IPS-15b (cell line): ENCODE measurements at regions not wholly inside any gene's neighbourhood (a gene's known extent, or its start where the extent isn't known, plus 50 kb on each side); places are given as distances from the start of the nearest gene placed in this dataset.

Experiments used
- H3K27me3 ChIP-seq: one replicate; pipeline ENCODE4 v1.6.1; 2013; ENCODE audit warnings: low read length; ENCODE audit not compliant: control insufficient read depth, insufficient read depth
- H3K36me3 ChIP-seq: one replicate; pipeline ENCODE4 v1.6.1; 2013; ENCODE audit warnings: low read length; ENCODE audit not compliant: control insufficient read depth, insufficient read depth
- H3K4me1 ChIP-seq: one replicate; pipeline ENCODE4 v1.6.1; 2013; ENCODE audit warnings: mild to moderate bottlenecking, low read length; ENCODE audit not compliant: control insufficient read depth, insufficient read depth
- H3K4me3 ChIP-seq: one replicate; pipeline ENCODE4 v1.5.1; 2013; ENCODE audit warnings: low read depth, low read length
- H3K9ac ChIP-seq: one replicate; pipeline ENCODE4 v1.6.1; 2013; ENCODE audit warnings: low read depth, mild to moderate bottlenecking, low read length
- H3K9me3 ChIP-seq: one replicate; pipeline ENCODE4 v1.6.1; 2013; ENCODE audit warnings: mild to moderate bottlenecking, low read length; ENCODE audit not compliant: control insufficient read depth, insufficient read depth

DNA sequence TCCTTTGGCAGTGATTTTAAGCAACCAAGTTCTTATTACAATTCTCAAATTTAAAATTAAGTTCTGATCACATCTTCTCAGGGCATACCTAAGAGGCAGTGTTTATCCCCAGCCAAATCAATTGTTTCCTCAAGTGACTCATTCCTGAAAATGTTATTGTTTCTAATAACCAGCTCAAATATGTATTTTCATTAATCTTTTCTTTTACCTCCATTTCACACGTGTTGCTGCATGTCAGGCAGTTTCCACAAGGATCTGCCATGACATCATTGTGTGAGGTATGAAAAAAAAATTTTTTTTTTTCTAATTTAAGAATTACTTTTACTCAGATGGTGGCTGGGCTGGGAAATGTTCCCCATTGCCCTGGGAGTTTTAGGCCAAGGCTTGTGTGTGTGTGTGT, 113.0 kb upstream of the NTRK2 start:
- H3K4me3 ChIP-seq, result no peak overlapping the region
- H3K9ac ChIP-seq, result no peak overlapping the region
- H3K4me1 ChIP-seq, result peaks cover 4% of the 10 kb centered on the region
- H3K36me3 ChIP-seq, result no peaks in the 10 kb centered on the region
- no peaks in the 10 kb centered on the region for H3K27me3 ChIP-seq
- no peaks in the 10 kb centered on the region for H3K9me3 ChIP-seq

DNA sequence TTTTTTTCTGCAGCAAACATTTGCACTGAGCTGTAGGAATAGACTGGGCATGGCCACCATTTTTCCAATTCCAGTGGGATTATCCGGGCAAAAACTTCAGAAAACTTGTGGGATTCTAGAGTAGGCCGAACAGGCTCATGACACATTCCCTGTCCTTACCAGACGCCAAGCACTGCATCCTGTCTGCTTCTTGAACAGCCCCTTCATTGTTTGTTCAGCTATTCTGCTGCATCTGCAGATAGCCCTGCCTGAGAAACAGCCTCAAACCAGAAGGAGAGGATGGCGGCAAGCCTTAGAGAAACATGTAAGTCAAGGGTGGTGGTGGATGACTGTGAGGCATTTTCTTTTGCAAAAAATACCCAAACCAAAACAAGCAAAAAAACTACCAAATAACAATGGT, 111.8 kb upstream of the NTRK2 start:
- no peaks in the 10 kb centered on the region for H3K27me3 ChIP-seq
- H3K4me1 ChIP-seq, result peaks cover 4% of the 10 kb centered on the region
- H3K36me3 ChIP-seq, result no peaks in the 10 kb centered on the region
- H3K4me3 ChIP-seq, result no peak overlapping the region
- no peak overlapping the region for H3K9ac ChIP-seq
- H3K9me3 ChIP-seq, result no peaks in the 10 kb centered on the region

DNA sequence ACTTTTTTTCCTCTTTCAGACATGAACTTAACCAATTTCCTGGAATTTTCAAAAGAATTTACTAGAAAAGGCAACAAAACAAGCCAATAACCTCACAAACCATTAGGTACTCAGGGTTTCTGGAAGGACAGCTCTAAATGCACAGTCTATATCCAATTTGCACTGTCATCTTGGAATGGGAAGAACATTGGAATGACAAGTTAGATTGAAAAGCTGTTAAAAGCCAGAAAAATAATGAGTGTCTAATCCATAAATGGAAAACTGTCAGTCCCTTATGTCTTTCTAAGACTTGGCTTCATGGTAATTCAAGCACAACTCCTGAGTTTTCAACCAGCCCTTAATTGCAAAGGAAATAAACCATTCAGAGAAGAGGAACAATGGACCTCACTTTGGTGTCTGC, 105.8 kb upstream of the NTRK2 start:
- H3K9me3 ChIP-seq, result no peaks in the 10 kb centered on the region
- H3K9ac ChIP-seq, result no peak overlapping the region
- peaks cover 2% of the 10 kb centered on the region for H3K4me1 ChIP-seq
- H3K4me3 ChIP-seq, result no peak overlapping the region
- no peaks in the 10 kb centered on the region for H3K36me3 ChIP-seq
- no peaks in the 10 kb centered on the region for H3K27me3 ChIP-seq

DNA sequence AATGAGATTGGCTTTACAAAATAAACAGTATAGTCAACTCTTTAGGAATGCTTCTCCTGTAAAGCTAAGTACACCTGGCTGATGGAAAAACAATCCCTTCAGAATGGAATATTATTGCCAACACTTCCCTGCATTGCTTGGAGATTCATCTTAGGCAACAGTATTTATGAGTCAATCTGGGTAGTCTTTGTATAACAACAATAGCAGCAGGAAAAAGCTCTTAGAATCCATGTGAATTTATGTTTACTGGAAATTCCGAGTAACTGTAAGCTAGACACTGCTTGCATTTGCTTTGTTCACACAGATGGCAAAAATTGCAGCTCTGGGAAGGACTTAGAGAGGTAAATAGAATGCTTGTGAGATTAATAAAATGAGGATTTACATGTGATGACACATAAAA, 101.7 kb upstream of the NTRK2 start:
- H3K27me3 ChIP-seq, result peaks cover 14% of the 10 kb centered on the region
- H3K4me1 ChIP-seq, result peaks cover 1% of the 10 kb centered on the region
- H3K9ac ChIP-seq, result no peak overlapping the region
- no peak overlapping the region for H3K4me3 ChIP-seq
- no peaks in the 10 kb centered on the region for H3K36me3 ChIP-seq
- H3K9me3 ChIP-seq, result no peaks in the 10 kb centered on the region

DNA sequence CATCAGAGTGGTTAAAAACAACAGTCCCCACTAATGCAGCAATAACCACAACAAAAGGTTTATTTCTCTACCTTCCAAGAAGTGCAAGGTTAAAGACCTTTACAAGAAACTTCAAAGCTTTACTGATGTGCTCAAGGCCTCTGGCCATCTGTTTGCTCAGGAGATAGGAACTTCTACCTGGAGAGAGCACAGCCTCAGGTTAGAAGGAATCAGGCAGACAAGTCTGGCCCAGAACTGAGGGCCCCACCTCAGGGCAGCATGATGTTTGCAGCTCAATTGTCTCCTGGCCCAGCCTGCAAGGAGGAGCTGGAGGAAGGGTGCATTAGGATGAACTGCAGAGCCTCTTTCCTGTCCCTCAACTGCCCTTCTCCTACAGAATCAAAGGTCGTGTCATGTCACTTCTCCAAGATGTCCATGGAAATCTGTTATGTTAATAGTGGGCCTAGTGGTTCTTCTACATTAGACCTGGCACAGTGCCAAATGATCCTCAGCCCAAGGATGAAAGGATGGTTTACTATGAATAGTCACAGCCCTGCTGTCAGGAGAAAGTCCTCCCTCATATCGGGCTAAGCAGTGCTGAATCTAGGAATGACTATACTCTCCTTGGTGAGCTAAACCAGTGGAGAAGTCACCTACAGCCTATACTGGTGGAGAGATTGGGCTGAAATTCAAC, 98.9 kb upstream of the NTRK2 start:
- H3K4me1 ChIP-seq, result peaks cover 16% of the 10 kb centered on the region
- no peaks in the 10 kb centered on the region for H3K9me3 ChIP-seq
- peaks cover 14% of the 10 kb centered on the region for H3K27me3 ChIP-seq
- no peak overlapping the region for H3K4me3 ChIP-seq
- H3K9ac ChIP-seq, result no peak overlapping the region
- no peaks in the 10 kb centered on the region for H3K36me3 ChIP-seq

DNA sequence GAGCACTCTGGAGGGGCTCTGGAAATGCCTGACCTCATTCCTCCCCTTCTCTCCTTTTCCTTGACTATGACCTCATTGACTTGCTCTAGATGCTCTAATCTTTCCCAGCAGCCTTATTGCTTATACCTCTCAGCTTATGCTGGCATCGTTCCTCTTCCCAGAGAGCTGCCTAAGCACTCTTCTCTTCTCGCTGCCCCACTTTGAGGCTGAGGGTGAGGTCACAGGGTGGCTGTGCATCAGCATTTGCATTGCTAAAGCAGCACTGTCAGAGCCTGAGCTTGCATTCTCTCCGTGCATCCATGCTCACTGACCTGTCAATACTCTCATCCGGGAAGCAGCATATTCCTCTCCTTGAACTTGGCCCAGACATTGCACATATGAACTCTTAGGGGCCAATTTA, 96.4 kb upstream of the NTRK2 start:
- Histone ChIP-seq H3K4me1 (peaks cover 16% of the 10 kb centered on the region), H3K27me3 (peaks cover 14% of the 10 kb centered on the region), H3K9ac (no peak overlapping the region), H3K9me3 (no peaks in the 10 kb centered on the region), H3K36me3 (no peaks in the 10 kb centered on the region), H3K4me3 (no peak overlapping the region)

DNA sequence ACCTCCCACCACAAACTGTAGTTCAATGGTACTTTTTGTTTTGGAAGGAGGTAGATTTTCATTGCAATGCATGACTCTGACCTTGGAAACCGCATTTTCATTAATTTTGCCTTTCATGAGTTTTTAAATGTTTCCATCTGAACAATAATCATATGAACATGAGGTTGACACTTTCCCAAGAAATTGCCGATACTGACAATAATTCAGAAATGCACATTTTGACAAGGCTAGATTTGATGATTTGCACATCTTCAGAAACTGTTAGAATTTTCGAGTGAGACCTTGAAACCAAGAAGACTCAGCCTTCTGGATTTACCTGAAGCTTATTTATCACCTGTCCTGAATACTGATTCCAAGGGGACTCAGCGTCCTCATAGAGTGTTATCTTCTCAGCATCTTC, 93.8 kb upstream of the NTRK2 start:
- Histone ChIP-seq H3K4me1 (peaks cover 16% of the 10 kb centered on the region), H3K36me3 (no peaks in the 10 kb centered on the region), H3K4me3 (no peak overlapping the region), H3K9ac (no peak overlapping the region), H3K27me3 (peaks cover 11% of the 10 kb centered on the region), H3K9me3 (no peaks in the 10 kb centered on the region)

DNA sequence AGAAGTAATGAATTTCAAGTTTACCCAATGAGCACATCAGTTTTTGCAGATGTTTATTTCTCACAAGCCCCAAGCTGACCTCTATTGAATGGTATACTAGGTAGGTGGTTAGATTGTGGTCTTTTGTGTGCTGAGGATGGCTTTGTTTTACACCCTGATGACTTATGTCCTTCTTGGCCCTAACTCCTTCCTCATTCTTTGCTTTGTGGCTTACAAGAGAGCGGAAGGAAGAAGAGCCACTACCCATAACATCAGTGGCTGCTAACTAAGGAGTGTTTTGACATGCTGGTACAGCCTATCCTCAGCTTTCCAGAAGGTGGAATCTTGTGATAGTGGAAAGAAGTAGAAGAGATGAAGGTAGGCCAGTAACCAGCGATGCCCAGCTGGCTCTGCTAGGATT, 85.7 kb upstream of the NTRK2 start:
- H3K27me3 ChIP-seq, result no peaks in the 10 kb centered on the region
- no peaks in the 10 kb centered on the region for H3K4me1 ChIP-seq
- no peak overlapping the region for H3K4me3 ChIP-seq
- no peaks in the 10 kb centered on the region for H3K36me3 ChIP-seq
- no peak overlapping the region for H3K9ac ChIP-seq
- no peaks in the 10 kb centered on the region for H3K9me3 ChIP-seq

DNA sequence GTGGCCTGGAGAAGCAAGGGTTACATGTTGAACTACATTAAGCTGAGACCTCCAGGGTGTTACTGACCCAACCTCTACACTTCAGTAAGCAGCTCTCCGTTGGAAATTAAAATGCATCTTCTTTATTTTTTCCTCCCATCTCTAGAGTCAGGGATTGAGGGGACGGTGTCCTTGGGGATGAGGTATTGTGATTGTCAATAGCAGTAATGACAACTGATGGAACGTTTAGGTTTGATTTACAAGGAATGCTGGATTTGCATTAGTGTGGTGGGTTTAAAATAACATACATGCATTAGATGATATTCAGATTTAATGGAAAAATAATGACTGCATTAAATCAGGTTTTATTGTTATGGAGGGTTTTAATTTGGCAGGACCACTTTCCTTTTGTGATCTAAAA, 82.9 kb upstream of the NTRK2 start:
- no peaks in the 10 kb centered on the region for H3K4me1 ChIP-seq
- H3K4me3 ChIP-seq, result no peak overlapping the region
- H3K9me3 ChIP-seq, result no peaks in the 10 kb centered on the region
- no peak overlapping the region for H3K9ac ChIP-seq
- no peaks in the 10 kb centered on the region for H3K36me3 ChIP-seq
- no peaks in the 10 kb centered on the region for H3K27me3 ChIP-seq

DNA sequence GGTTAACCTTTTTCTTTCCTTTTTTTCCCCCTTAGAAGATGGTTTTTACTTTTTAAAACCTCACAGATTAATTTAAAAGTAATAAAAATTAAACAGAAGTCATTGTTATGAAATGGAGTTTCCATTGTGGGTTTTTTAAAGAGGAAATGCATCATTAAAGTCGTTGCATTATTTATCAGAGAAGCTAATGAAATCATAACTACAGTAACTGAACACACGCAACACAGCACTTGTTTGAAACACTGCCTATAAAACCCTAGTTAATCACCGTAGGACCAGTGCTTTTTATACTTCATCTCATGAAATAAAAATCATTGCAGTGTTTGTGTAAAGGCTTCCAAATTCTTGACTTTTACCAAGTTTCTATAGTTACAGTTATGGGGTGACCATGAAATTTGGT, 82.4 kb upstream of the NTRK2 start:
- no peaks in the 10 kb centered on the region for H3K9me3 ChIP-seq
- no peaks in the 10 kb centered on the region for H3K27me3 ChIP-seq
- H3K4me3 ChIP-seq, result no peak overlapping the region
- H3K36me3 ChIP-seq, result no peaks in the 10 kb centered on the region
- no peak overlapping the region for H3K9ac ChIP-seq
- H3K4me1 ChIP-seq, result no peaks in the 10 kb centered on the region

DNA sequence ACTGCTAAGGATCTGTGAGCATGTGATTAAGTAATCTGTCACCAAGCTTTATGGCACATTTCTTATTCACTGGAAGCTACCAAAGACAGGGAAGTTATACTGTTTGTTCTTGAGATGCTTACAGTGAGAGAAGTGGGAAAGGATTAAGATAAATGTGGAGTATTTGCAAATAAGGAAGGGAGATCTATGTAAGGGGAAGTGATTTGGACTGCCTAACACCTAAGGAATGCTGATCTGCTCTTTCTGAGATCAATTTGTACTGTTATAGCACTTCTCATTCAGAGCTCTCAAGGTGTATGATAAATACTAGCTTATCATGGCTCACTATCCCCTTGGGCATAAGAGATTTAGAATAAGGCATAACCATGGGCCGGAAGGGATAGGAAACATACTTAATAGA, 80.0 kb upstream of the NTRK2 start:
- no peak overlapping the region for H3K4me3 ChIP-seq
- no peak overlapping the region for H3K9ac ChIP-seq
- no peaks in the 10 kb centered on the region for H3K36me3 ChIP-seq
- H3K27me3 ChIP-seq, result no peaks in the 10 kb centered on the region
- H3K4me1 ChIP-seq, result no peaks in the 10 kb centered on the region
- no peaks in the 10 kb centered on the region for H3K9me3 ChIP-seq

DNA sequence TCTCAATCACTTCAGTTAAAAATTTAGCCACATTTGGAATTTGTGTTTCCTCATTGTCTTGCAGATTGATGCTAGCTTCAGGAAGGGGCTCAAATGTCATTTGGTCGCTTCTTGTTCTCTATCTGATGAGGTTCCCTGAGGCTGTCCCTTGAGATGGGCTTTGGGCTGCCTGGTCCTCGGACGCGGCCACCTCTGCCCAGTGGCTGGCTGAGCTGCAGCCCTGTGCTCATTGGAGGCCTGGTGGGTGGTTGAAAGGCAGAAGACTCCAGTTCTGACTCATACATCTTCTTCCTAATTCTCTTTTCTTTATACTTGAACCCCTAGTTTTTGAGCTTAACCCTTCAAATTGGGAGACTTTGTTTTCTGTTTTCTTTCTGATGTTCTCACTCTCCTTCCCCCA, 78.8 kb upstream of the NTRK2 start:
- Histone ChIP-seq H3K4me3 (no peak overlapping the region), H3K9me3 (no peaks in the 10 kb centered on the region), H3K4me1 (no peaks in the 10 kb centered on the region), H3K27me3 (no peaks in the 10 kb centered on the region), H3K9ac (no peak overlapping the region), H3K36me3 (no peaks in the 10 kb centered on the region)
